HS-27A (cell line): ENCODE measurements at regions not wholly inside any gene's neighbourhood (a gene's known extent, or its start where the extent isn't known, plus 50 kb on each side); places are given as distances from the start of the nearest gene placed in this dataset.
"Not testable (repeated sequence)": the region's sequence is repeated elsewhere in the genome, so short reads cannot be mapped to it uniquely, and the experiment has no call there.

Source experiments
- DNase-seq: peaks from one replicate; pipeline ENCODE4 v3.0.0-alpha.2; 2012; ENCODE audit warnings: low read depth, missing footprints

DNA sequence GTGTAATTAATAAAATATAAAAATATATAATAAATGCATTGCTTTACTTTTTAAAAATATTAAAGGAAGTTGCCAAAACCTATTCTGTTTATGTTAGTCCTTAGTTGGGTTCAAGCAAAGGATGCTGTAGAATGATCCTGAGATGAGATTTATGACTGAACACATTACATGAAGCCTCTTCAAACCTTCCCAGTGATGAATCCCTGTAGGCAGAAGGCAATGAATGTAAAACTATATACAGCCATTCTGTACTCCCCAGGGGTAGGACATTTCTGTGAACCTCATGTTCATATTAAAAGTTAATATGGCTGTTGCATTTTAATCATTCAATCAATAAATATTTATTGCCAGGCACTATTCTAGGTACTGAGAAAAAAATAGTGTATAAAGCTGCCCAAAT is 166.0 kb downstream of the RFPL4B start:
- DNase-seq: no peak

DNA sequence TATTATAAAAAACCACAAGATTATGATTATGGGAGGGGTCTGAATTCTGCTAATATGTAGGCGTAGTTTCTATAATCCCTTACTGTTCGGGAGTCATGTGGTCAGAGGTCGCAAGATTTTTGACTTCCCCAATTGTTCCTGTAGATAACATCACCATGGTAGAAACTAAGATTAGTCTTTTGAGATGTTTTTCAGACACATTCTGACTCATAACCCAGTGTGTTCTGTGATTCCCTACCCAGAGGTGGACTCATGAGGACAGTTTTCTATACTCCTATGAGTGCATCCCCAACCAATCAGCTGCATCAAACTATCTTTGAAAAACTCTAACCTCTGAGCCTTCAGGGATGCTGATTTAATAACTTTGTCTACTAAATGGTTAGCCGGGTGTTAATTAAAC is 175.5 kb downstream of the RFPL4B start:
- no peak for DNase-seq

DNA sequence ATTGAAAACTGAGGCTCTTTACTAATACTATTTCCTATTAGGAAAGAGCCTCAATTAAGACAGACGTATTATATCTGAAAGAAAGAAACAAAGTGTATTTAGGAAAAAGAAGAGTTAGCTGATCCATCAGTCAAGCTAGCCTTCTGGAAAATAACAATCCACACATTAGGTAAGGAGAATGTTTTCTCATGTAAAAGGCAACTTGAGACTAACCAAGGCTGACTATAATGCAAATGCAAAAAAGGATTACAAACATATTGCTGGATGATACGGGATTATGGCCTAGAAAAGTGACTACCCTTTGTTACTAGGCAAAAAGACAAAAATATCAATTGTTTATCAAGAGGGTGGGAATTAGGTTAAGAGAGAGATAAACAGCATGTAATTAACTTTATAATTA is 176.9 kb downstream of the RFPL4B start:
- DNase-seq: no peak

GRCh38 chr6:112525749-112526148 is 178.6 kb downstream of the RFPL4B start:
- no peak for DNase-seq

DNA sequence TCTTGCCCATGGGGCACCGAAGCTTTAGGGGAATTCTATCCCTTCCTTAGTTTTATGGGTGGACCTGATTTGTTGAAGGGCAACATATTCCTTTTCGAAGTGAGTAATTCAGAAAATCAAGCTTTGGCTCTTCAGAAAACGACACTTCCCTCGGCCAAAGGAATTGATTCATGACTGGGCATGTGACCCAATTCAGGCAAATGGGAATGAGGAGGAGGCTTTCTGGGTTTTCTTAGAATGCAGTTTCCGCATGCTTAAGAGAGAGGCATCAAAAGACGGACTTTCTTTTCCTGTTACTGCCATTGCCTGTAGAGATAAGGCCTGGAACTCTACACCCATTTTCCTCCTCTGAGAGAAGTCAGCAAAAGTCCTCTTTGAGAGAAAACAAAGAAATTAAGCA is 179.5 kb downstream of the RFPL4B start:
- DNase-seq: no peak

DNA sequence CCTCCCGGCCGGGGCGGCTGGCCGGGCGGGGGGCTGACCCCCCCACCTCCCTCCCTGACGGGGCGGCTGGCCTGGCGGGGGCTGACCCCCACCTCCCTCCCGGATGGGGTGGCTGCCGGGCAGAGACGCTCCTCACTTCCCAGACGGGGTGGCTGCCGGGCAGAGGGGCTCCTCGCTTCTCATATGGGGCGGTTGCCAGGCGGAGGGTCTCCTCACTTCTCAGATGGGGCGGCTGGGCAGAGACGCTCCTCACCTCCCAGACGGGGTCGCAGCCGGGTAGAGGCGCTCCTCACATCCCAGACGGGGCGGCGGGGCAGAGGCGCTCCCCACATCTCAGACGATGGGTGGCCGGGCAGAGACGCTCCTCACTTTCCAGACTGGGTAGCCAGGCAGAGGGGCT is 181.2 kb downstream of the RFPL4B start:
- not testable (repeated sequence) for DNase-seq

DNA sequence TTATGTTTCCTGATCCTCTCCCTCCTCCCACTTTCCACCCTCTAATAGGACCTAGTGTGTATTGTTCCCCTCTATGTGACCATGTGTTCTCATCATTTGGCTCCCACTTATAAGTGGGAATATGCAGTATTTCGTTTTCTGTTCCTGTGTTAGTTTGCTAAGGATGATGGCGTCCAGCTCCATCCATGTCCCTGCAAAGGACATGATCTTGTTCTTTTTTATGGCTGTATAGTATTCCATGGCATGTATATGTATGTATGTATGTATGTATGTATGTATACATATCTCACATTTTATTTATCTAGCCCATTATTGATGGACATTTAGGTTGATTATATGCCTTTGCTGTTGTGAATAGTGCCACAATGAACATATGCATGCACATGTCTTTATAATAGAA is 188.7 kb downstream of the RFPL4B start:
- DNase-seq: no peak

DNA sequence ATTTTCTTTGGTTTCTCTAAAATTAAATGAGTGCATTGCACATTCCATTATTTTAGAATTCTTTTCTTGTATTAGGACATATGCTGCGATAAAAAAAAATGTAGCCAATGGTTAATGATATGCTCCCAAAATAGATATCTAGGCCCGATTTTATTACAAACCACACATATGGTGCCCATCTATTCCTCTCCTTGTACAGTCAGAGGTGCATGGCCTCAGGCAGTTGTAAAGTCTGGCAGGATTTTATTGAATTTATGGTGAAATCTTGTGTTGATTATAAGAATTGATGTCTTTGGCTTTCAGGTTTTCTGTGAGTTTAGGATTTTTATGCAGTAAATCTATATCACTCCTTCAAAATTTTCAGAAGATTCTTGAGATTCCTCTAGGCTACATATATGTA is 192.2 kb downstream of the RFPL4B start:
- DNase-seq: no peak

GRCh38 chr6:112541847-112542246 is 194.7 kb downstream of the RFPL4B start:
- not testable (repeated sequence) for DNase-seq

- DNase-seq: not testable (repeated sequence)
These were observed 200.4 kb downstream of the RFPL4B start for GRCh38 chr6:112547321-112548085.

- DNase-seq: no peak
These were observed 202.6 kb downstream of the RFPL4B start for GRCh38 chr6:112549749-112550148.

GRCh38 chr6:112557435-112557834 is 210.3 kb downstream of the RFPL4B start:
- no peak for DNase-seq

- no peak for DNase-seq
These were observed 210.8 kb downstream of the RFPL4B start for GRCh38 chr6:112557961-112558360.

DNA sequence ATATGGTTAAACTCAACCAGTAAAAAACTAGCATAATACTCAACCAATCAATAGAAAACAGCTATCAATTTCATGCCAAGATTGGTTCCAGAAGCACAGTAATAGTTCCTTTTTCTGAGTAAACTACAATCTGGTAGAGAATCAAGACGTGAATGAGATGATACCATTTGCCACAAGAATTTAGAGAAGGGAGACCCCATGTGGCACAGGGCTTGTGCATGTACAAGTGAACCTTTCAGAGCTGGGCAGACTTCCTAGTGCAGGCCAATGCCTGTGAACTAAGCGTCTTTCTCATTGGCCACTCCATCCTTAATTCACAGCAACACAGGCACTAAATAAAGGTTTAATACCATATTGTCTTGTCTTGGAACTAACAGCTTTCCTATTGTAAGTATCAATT is 213.5 kb downstream of the RFPL4B start:
- DNase-seq: no peak

DNA sequence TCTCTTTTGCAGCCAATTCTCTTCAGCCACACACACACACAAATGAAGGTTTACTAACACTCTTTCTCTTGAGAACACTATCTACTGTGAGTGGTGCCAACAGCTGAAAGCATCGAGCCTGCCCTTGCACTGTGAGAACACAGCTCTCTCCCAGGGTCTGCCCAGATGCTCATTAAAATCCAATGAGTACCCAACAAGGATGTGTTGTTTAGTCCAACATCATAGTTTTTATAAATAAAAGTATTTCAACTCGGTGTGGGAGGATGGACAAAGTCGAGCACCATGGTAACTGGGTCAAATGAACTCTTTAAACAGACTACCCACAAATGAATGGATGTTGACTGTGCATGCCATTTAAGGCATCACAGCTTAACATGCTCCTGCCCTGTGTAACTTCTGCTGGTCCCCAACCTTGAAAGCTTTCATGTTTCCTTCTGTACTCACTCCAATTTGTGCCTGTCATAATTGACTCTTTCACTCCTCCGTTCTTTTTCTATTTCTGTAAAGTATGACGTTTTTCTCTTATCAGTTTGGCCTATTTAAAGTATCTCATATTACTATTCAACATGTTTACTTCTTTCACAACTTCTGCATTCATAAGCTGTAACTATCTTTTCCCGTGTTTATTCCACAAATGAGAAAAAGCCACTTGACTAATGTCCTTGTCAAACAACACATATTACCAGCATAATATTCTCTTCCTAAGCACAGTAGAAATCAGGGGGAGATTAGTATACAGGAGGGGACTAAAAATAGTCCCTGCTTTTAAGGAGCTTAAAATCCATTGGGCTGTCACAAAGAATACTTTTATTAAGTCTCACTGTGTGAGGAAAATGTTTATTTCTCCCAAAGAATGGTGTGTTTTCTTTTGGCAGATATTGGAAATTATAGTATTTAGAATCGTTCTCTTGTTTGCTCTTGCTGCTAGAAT is 215.4 kb downstream of the RFPL4B start:
- DNase-seq: no peak

DNA sequence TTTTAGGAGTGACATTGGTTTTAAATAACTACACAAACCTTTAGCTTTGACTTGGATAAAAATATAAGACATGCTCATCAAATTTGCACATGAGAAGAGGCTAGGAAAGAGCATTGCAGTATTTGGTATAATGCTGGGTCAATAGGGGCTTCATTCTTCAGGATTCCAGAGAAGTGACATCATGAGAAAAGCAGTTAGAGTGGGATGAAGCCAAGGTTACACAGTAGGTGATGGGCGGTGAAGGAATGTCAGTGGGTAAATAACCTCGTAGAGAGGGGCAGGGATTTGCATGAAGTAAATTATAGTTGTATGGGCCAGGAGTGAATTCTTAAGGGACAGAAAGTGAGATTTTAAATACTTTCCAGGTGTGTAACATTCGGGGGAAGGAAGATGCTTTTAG is 216.2 kb downstream of the RFPL4B start:
- DNase-seq: peak; percentile 71

- no peak for DNase-seq
These were observed 220.9 kb downstream of the RFPL4B start for GRCh38 chr6:112568066-112568465.

DNA sequence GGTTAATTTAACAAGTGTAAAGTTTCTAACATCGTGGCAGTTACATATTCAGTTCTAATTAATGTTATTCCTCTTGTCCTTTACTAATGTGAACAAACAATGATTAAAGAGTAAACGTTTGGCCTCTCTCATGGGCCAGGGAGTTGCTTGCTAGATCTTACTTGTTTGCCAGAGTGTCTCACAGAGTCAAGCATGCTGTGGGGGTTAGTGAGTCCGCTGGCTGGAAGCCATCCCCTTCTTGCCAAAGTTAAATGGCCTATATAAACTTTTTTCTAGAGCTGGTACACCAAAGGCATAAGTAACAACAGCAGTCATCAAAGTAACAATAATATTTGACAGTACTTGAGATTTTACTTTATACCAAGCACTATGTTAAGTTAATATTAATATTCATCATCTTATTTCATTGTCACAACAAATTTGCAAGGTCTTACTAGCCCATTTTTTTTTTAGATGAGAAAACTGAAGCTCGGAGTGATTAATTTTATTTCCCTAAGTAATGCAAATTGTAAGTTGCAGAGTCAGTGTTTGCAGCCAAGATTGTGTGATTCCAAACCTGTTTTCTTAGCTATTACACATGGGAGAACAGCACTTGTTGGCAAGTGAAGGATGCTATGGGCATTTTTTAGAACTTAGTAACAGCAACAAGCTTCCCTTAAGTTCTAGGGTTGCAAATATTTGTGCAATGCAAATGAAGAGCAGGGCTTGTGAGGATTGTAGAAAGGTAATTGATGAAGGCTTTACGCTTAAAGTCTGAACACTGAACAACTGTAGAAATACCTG is 224.5 kb downstream of the RFPL4B start:
- no peak for DNase-seq

- no peak for DNase-seq
These were observed 227.1 kb downstream of the RFPL4B start for GRCh38 chr6:112574190-112574589.

DNA sequence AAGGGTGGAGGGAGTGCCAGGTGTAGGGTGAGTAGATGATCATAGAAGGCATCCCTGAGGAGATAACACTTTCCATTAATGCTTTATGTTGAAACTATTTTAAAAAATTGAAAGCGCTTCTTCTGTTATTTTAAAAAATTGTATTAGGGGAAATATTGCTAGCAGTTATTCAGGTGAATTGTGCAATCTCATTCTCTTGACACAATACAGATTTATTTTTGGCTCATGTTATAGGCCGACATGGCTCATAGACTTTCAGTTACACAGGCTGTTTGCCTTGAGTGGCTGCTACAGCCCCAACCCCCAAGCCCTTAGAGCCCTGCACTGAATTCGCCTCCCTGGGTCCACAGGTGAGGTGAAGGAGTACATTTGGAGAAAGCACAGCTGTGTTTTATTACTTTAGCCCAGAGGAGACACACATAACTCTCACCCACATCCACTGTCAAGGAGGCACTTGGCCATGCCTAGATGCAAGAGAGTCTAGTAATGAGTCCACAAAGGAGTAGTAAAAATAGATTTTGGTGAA is 228.2 kb downstream of the RFPL4B start:
- DNase-seq: no peak

- DNase-seq: no peak
These were observed 229.3 kb downstream of the RFPL4B start for GRCh38 chr6:112576423-112576822.

DNA sequence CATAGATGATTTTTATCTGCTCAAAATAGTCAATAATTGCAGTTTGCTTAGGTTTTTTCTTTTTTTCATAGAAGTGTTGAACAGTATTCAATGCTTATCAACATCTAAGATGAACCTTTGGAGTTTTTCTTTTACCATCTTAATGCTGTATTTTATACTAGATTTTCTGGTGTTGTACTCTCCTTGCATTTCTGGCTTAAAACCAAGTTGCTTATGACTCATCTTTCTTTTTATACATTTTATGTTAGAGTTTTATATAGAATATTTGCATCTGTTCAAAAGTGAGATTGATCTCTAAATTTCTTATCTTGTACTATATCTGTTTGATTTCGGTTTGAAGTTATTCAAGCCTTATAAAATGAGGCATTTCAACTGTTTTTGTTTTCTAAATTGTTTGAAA is 232.5 kb downstream of the RFPL4B start:
- DNase-seq: no peak
